ENCODE measurements at regions not wholly inside any gene's neighbourhood (a gene's known extent, or its start where the extent isn't known, plus 50 kb on each side); places are given as distances from the start of the nearest gene placed in this dataset.

GRCh38 chr1:168396940-168397684 is 116.4 kb downstream of the TBX19 start:
- Histone ChIP-seq H3K4me1 (no peaks in the 10 kb centered on the region), H3K4me3 (no peak overlapping the region), H3K27me3 (no peaks in the 10 kb centered on the region), H3K36me3 (no peaks in the 10 kb centered on the region), H3K27ac (no peak overlapping the region), H3K9me3 (no peaks in the 10 kb centered on the region)
- TF ChIP-seq POLR2AphosphoS5 (IDR thresholded peaks at IDR 0.05) (no peak), CTCF (IDR thresholded peaks at IDR 0.05) (no peak), POLR2A (IDR thresholded peaks at IDR 0.05) (no peak)
- intact Hi-C loops (cut with DNase I; ENCODE audit: low total_unique reads), result loop anchor here (1.0 kb wide), 1 partner anchor 27 kb away; no protein-coding TSS in a partner anchor
- DNase-seq (ENCODE audit: low spot score in 2 of 2), result no peak

GRCh38 chr1:168396508-168396907 is 115.8 kb downstream of the TBX19 start:
- Histone ChIP-seq H3K27ac (no peak overlapping the region), H3K9me3 (no peaks in the 10 kb centered on the region), H3K4me3 (no peak overlapping the region), H3K27me3 (no peaks in the 10 kb centered on the region), H3K36me3 (no peaks in the 10 kb centered on the region), H3K4me1 (no peaks in the 10 kb centered on the region)
- TF ChIP-seq POLR2AphosphoS5 (IDR thresholded peaks at IDR 0.05) (no peak), CTCF (IDR thresholded peaks at IDR 0.05) (no peak), POLR2A (IDR thresholded peaks at IDR 0.05) (no peak)
- DNase-seq (ENCODE audit: low spot score in 2 of 2), result no peak
- intact Hi-C loops (cut with DNase I; ENCODE audit: low total_unique reads), result no loop called here

- Histone ChIP-seq H3K36me3 (no peaks in the 10 kb centered on the region), H3K9me3 (no peaks in the 10 kb centered on the region), H3K27ac (no peak overlapping the region), H3K4me3 (no peak overlapping the region), H3K4me1 (no peaks in the 10 kb centered on the region), H3K27me3 (no peaks in the 10 kb centered on the region)
- TF ChIP-seq CTCF (IDR thresholded peaks at IDR 0.05) (no peak), POLR2A (IDR thresholded peaks at IDR 0.05) (no peak), POLR2AphosphoS5 (IDR thresholded peaks at IDR 0.05) (no peak)
- intact Hi-C loops (cut with DNase I; ENCODE audit: low total_unique reads), result no loop called here
- no peak for DNase-seq (ENCODE audit: low spot score in 2 of 2)
Measured at GRCh38 chr1:168394858-168395257, 114.2 kb downstream of the TBX19 start.

GRCh38 chr1:168392958-168393549 is 112.4 kb downstream of the TBX19 start:
- intact Hi-C loops (cut with DNase I; ENCODE audit: low total_unique reads), result no loop called here
- no peak for DNase-seq (ENCODE audit: low spot score in 2 of 2)
- no peaks in the 10 kb centered on the region for H3K4me1 ChIP-seq
- H3K9me3 ChIP-seq, result no peaks in the 10 kb centered on the region
- no peaks in the 10 kb centered on the region for H3K27me3 ChIP-seq
- TF ChIP-seq POLR2A (IDR thresholded peaks at IDR 0.05), result no peak
- no peak for TF ChIP-seq CTCF (IDR thresholded peaks at IDR 0.05)
- no peak for TF ChIP-seq POLR2AphosphoS5 (IDR thresholded peaks at IDR 0.05)
- no peaks in the 10 kb centered on the region for H3K36me3 ChIP-seq
- no peak overlapping the region for H3K4me3 ChIP-seq
- no peak overlapping the region for H3K27ac ChIP-seq

- Histone ChIP-seq H3K36me3 (no peaks in the 10 kb centered on the region), H3K9me3 (no peaks in the 10 kb centered on the region), H3K27me3 (no peaks in the 10 kb centered on the region), H3K4me1 (no peaks in the 10 kb centered on the region), H3K27ac (no peak overlapping the region), H3K4me3 (no peak overlapping the region)
- intact Hi-C loops (cut with DNase I; ENCODE audit: low total_unique reads), result no loop called here
- no peak for TF ChIP-seq POLR2A (IDR thresholded peaks at IDR 0.05)
- no peak for TF ChIP-seq CTCF (IDR thresholded peaks at IDR 0.05)
- no peak for TF ChIP-seq POLR2AphosphoS5 (IDR thresholded peaks at IDR 0.05)
- no peak for DNase-seq (ENCODE audit: low spot score in 2 of 2)
Measured at GRCh38 chr1:168391851-168392681, 111.4 kb downstream of the TBX19 start.
